ENCODE measurements at regions not wholly inside any gene's neighbourhood (a gene's known extent, or its start where the extent isn't known, plus 50 kb on each side); places are given as distances from the start of the nearest gene placed in this dataset.
A peak's percentile ranks its signal among the peaks of the same experiment; 100 is the strongest.

DNA sequence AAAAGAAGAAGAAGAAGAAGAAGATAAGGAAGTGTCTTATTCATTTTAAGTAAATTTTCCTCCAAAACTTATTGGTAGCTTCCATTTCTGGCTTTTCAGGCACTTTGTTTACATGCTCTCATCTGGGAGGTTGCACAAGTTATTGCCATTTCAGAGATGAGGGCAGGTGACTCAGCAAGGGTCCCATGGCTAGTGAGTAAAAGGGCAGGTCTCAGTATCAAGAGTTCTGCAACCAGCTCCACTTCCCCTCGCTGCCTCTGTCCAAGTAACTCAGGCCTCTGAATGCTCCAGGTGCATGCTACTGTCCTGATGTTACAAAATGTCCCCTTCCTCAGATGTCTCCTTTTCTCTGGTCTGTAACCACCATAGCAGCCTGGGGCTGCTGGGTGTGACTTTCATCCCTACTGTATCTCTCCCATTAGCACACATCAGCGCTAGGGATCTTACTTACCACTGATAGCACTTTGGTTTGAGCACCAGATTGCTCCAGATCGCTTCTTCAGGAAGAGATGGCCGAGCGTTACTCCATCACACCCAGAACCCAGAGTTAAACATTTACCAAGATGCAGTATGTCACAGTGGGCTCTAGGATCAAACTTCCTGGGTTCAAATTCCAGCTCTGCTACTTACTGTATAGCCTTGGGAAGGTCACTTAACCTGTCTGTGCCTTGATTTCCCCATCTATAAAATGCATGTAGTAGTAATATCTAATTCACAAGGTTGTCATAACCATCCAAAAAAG is 57.4 kb upstream of the LAPTM4A start:
- H3K4me3 ChIP-seq (ENCODE audit: low read depth, low read length), result no peak overlapping the region
- TF ChIP-seq, protein P1, sequence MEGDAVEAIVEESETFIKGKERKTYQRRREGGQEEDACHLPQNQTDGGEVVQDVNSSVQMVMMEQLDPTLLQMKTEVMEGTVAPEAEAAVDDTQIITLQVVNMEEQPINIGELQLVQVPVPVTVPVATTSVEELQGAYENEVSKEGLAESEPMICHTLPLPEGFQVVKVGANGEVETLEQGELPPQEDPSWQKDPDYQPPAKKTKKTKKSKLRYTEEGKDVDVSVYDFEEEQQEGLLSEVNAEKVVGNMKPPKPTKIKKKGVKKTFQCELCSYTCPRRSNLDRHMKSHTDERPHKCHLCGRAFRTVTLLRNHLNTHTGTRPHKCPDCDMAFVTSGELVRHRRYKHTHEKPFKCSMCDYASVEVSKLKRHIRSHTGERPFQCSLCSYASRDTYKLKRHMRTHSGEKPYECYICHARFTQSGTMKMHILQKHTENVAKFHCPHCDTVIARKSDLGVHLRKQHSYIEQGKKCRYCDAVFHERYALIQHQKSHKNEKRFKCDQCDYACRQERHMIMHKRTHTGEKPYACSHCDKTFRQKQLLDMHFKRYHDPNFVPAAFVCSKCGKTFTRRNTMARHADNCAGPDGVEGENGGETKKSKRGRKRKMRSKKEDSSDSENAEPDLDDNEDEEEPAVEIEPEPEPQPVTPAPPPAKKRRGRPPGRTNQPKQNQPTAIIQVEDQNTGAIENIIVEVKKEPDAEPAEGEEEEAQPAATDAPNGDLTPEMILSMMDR (IDR thresholded peaks at IDR 0.05; ENCODE audit: insufficient read depth, low read length, missing control alignments), result no peak
- POLR2A ChIA-PET, result interaction anchor here (0.6 to 1.1 kb wide), 2 partner anchors 21 to 112 kb away, joined by 3 to 4 read pairs; no protein-coding TSS in a partner anchor
- DNase-seq (ENCODE audit: low read depth, low spot score), result no peak
- CTCF ChIA-PET, result interaction anchor here (0.8 to 7.9 kb wide), 9 partner anchors 8 to 218 kb away, joined by 3 to 35 read pairs (median 4); partner anchors contain the start of gene SDC1

DNA sequence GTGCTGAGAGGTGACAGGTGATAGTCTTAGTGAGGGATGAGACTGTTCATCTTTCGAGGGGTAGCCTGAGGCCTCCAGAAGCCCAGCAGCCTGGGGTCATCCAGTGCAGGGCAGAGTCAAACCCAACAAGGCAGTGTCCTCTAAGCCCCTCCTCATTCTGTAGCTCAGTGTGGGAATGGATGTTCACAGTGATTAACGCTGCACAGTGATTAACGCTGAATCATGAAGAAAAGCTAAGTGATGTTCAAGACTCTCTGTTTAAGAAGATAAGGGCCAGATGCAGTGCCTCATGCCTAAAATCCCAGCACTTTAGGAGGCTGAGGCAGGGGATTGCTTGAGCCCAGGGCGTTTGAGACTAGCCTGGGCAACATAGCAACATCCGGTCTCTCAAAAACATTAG is 56.3 kb upstream of the LAPTM4A start:
- CTCF ChIA-PET, result interaction anchor here (0.8 to 7.9 kb wide), 8 partner anchors 9 to 219 kb away, joined by 3 to 35 read pairs (median 6); partner anchors contain the start of gene SDC1
- POLR2A ChIA-PET, result interaction anchor here (1.0 to 1.1 kb wide), 2 partner anchors 113 to 118 kb away, joined by 3 to 4 read pairs; no protein-coding TSS in a partner anchor
- DNase-seq (ENCODE audit: low read depth, low spot score), result no peak
- TF ChIP-seq, protein P1 (IDR thresholded peaks at IDR 0.05; ENCODE audit: insufficient read depth, low read length, missing control alignments), result no peak
- H3K4me3 ChIP-seq (ENCODE audit: low read depth, low read length), result no peak overlapping the region

DNA sequence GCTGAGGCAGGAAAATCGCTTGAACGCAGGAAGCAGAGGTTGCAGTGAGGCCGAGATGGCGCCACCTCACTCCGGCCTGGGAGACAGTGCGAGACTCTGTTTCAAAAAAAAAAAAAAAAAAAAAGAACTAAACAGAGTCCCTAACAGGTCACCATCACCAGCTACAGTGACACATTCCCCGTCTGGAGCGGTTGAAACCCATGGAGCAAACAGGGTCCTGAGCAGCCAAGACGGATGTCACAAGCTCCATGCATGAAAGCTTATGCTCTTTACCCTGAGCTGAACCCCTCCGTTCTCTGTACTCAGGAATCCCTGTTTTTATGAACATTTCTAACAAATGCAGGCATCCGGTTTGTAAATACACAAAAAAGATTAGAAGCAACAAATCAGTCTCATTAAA is 55.9 kb upstream of the LAPTM4A start:
- no peak for DNase-seq (ENCODE audit: low read depth, low spot score)
- H3K4me3 ChIP-seq (ENCODE audit: low read depth, low read length), result no peak overlapping the region
- ChIA-PET POLR2A (interaction anchor here (1.0 kb wide), 1 partner anchor 118 kb away, joined by 3 read pairs; no protein-coding TSS in a partner anchor), CTCF (interaction anchor here (0.8 to 8.0 kb wide), 10 partner anchors 9 to 219 kb away, joined by 3 to 93 read pairs (median 14); partner anchors contain the start of genes MATN3 and SDC1)
- TF ChIP-seq, protein P1 (IDR thresholded peaks at IDR 0.05; ENCODE audit: insufficient read depth, low read length, missing control alignments), result no peak

DNA sequence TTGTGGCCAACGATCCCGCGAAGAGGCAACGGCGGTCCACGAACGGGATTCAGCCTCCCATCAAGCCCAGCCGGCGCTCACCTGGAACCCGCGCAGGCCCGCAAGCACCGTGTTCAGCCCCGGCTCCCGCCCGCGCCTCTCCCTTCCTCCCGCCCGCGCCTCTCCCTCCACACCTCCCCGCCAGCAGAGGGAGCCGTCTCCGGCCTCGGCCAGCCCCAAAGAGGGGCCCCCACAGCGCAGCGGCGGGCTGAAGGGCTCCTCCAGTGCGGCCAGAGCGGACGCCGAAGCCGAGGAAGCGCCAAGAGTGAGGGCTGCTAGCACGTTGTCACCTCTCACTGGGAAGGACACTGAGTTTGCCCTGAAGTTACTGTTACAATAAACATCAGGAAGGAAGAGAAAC is 55.3 kb upstream of the LAPTM4A start:
- TF ChIP-seq, protein P1 (IDR thresholded peaks at IDR 0.05; ENCODE audit: insufficient read depth, low read length, missing control alignments), result peak; percentile 47
- POLR2A ChIA-PET, result no interaction called here
- no peak for DNase-seq (ENCODE audit: low read depth, low spot score)
- peak overlapping the region; percentile 25; the same call in 1 of the 2 replicates for H3K4me3 ChIP-seq (ENCODE audit: low read depth, low read length)
- CTCF ChIA-PET, result interaction anchor here (1.0 to 8.0 kb wide), 12 partner anchors 8 to 220 kb away, joined by 3 to 93 read pairs (median 4); partner anchors contain the start of genes MATN3 and SDC1

DNA sequence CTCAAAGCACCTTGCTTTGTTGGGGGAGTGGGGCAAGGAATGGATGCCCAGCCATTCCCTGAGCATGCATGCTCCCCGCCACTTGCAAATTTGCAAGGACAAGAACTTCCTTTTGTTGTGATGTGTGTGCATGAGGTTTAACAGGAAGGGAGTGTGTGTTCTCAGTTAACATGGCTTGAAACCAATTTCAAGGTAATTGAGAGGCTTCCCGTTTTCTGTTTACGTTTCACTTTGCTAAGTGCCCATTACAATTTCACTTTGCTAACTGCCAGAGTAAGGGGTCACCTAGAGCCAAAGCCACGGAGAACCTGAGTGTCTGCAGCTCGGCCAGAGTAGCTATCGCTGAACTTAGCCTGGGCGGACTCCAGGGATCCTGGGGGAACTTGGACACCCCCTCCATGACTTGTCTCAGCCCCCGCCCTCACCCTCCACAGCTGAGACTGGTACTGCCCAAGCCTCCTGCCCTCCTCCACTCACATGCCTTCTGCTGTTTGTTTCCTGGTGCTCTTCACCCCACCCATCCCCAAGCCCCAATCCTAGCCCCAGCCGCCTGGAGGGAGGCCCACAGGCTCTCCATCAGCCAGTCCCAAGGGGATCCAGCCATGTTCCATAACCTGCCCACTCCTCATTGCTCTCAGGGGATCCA is 53.6 kb upstream of the LAPTM4A start:
- no peak overlapping the region for H3K4me3 ChIP-seq (ENCODE audit: low read depth, low read length)
- ChIA-PET CTCF (interaction anchor here (0.6 to 8.0 kb wide), 11 partner anchors 10 to 222 kb away, joined by 3 to 93 read pairs (median 8); partner anchors contain the start of genes MATN3 and SDC1), POLR2A (no interaction called here)
- DNase-seq (ENCODE audit: low read depth, low spot score), result no peak
- TF ChIP-seq, protein P1 (IDR thresholded peaks at IDR 0.05; ENCODE audit: insufficient read depth, low read length, missing control alignments), result no peak

DNA sequence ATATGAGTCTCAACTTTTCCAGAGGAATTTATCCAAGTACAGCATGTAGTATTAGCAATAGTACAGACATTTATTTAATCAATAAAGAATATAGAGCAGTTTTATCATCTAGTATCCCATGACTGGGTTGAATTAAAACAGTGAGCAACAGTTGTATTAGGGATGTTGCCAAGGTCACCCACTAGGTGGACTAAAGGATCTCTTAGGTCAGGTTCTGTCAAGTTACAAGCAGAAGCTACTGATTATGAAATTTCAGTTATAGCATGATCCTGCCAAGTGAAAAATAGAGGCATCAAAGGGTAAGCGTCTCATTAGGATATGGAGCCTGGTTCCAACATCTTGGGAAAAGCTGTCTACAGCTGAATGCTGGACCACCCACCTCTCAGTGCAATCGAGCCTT is 52.1 kb upstream of the LAPTM4A start:
- H3K4me3 ChIP-seq (ENCODE audit: low read depth, low read length), result no peak overlapping the region
- no peak for DNase-seq (ENCODE audit: low read depth, low spot score)
- TF ChIP-seq, protein P1 (IDR thresholded peaks at IDR 0.05; ENCODE audit: insufficient read depth, low read length, missing control alignments), result peak; percentile 14
- ChIA-PET POLR2A (no interaction called here), CTCF (interaction anchor here (0.8 to 8.0 kb wide), 18 partner anchors 8 to 220 kb away, joined by 3 to 93 read pairs (median 4); partner anchors contain the start of genes MATN3 and SDC1)

Data from AG04449 (cell line).